ENCODE measurements at regions not wholly inside any gene's neighbourhood (a gene's known extent, or its start where the extent isn't known, plus 50 kb on each side); places are given as distances from the start of the nearest gene placed in this dataset.

GRCh38 chr1:30041741-30042437 lies 681.5 kb downstream of the MATN1 start:
- Histone ChIP-seq H3K9ac (ENCODE audit: low read length) (no peak overlapping the region), H3K36me3 (ENCODE audit: control insufficient read depth in 1 of 2, insufficient read depth in 2 of 2, low read length in 2 of 2) (no peaks in the 10 kb centered on the region), H3K9me3 (ENCODE audit: control insufficient read depth in 1 of 2, insufficient read depth in 1 of 2, low read depth in 1 of 2, low read length in 2 of 2) (no peaks in the 10 kb centered on the region), H3K4me2 (ENCODE audit: low read length) (no peak overlapping the region), H2AFZ (ENCODE audit: low read depth, low read length, poor library complexity, severe bottlenecking) (no peak overlapping the region), H4K20me1 (ENCODE audit: insufficient read depth) (no peaks in the 10 kb centered on the region), H3K4me3 (replicated peaks in 1 of 2; ENCODE audit: low read depth in 1 of 2, low read length in 2 of 2) (no peak overlapping the region), H3K27ac (ENCODE audit: low read depth, low read length) (no peak overlapping the region), H3K9me2 (ENCODE audit: insufficient read depth) (no peaks in the 10 kb centered on the region), H3K4me1 (ENCODE audit: control insufficient read depth in 1 of 2, insufficient read depth in 2 of 2, low read length in 2 of 2) (no peaks in the 10 kb centered on the region), H3K27me3 (ENCODE audit: insufficient read depth, low read length) (no peaks in the 10 kb centered on the region), H3K79me2 (ENCODE audit: insufficient read depth, low read length) (no peaks in the 10 kb centered on the region)
- ChIA-PET CTCF (no interaction called here), POLR2A (no interaction called here), RAD21 (ENCODE audit: low non-redundant PET in 1 of 2, low total read pairs in 2 of 2, uncharacterized antibody in 2 of 2, unreplicated experiment in 2 of 2) (no interaction called here)
- DNase-seq (ENCODE audit: low read depth, low spot score) (no peak), ATAC-seq (no peak)
- BruUV-seq (replicated peaks): no TSS peak
- intact Hi-C loops (cut with micrococcal nuclease): no loop called here
- TF ChIP-seq YY1 (IDR thresholded peaks at IDR 0.05; ENCODE audit: extremely low read depth, insufficient replicate concordance, low read depth, low read length): no peak
- no peak for TF ChIP-seq CBX3 (IDR thresholded peaks at IDR 0.05; ENCODE audit: low read depth)
- no peak for TF ChIP-seq FOSL1 (IDR thresholded peaks at IDR 0.05; ENCODE audit: low read depth)
- TF ChIP-seq ATF3 (IDR thresholded peaks at IDR 0.05): no peak
- TF ChIP-seq EGR1 (IDR thresholded peaks at IDR 0.05; ENCODE audit: low read depth): no peak
- TF ChIP-seq POLR2AphosphoS5 (IDR thresholded peaks at IDR 0.05; ENCODE audit: low read depth, low read length): no peak
- no peak for TF ChIP-seq SP1 (IDR thresholded peaks at IDR 0.05; ENCODE audit: low read depth)
- no peak for TF ChIP-seq ELF1 (IDR thresholded peaks at IDR 0.05; ENCODE audit: borderline replicate concordance, low read depth)
- TF ChIP-seq CEBPB (IDR thresholded peaks at IDR 0.05; ENCODE audit: low read depth): no peak
- no peak for TF ChIP-seq SIN3A (IDR thresholded peaks at IDR 0.05; ENCODE audit: low read depth)
- TF ChIP-seq ZBTB33 (IDR thresholded peaks at IDR 0.05; ENCODE audit: extremely low read depth, insufficient replicate concordance, low read length): no peak
- no peak for TF ChIP-seq MAX (IDR thresholded peaks at IDR 0.05)
- TF ChIP-seq JUND (IDR thresholded peaks at IDR 0.05): no peak
- no peak for TF ChIP-seq ZNF274 (IDR thresholded peaks at IDR 0.05; ENCODE audit: low read depth, low read length)
- TF ChIP-seq REST (IDR thresholded peaks at IDR 0.05; ENCODE audit: low read depth): no peak

All from HCT116 (cell line).